PC-9 (cell line): ENCODE measurements at regions not wholly inside any gene's neighbourhood (a gene's known extent, or its start where the extent isn't known, plus 50 kb on each side); places are given as distances from the start of the nearest gene placed in this dataset.

Experiments
- BruUV-seq: library from RNA; stranded (reverse); fragments of 400-500 nt; replicated peaks from 2 replicates; lab custom pipeline; 2021; lab: Mats Ljungman, UMichigan
- CTCF ChIA-PET: fragments of 300-600 bp; sonication (Branson Sonifier 250); formaldehyde crosslinking; loops from one replicate; lab custom pipeline; 2022; ENCODE audit warnings: antibody characterized with exemption; lab: Charles Lee
- POLR2A ChIA-PET: fragments of 300-600 bp; sonication (Branson Sonifier 250); formaldehyde crosslinking; loops from one replicate; lab custom pipeline; 2022; ENCODE audit warnings: antibody characterized with exemption; ENCODE audit not compliant: unreplicated experiment; lab: Charles Lee
- DNase-seq, 2 experiments: peaks; one replicate each; pipeline versions ENCODE4 v3.0.0 to v3.0.0-alpha.2; 2015 to 2022; ENCODE audit warnings: mixed read lengths in 1 of 2
- H2AFZ ChIP-seq: fragments of 200-600 bp; sonication (generic); 2 replicates; pipeline ENCODE4 v1.8.1; 2017; ENCODE audit warnings: antibody characterized with exemption
- H3F3A ChIP-seq: fragments of 200-600 bp; sonication (generic); 2 replicates; pipeline ENCODE4 v1.8.1; 2017; ENCODE audit warnings: antibody characterized with exemption, mild to moderate bottlenecking, low read depth; ENCODE audit not compliant: insufficient read depth
- H3K27ac ChIP-seq: fragments of 200-600 bp; sonication (generic); 2 replicates; pipeline ENCODE4 v1.6.1; 2016; ENCODE audit warnings: mixed run types
- H3K27me3 ChIP-seq: fragments of 200-600 bp; sonication (generic); 2 replicates; pipeline ENCODE4 v1.6.1; 2016; ENCODE audit warnings: low read depth, mixed run types; ENCODE audit not compliant: insufficient read depth
- H3K36me3 ChIP-seq: fragments of 200-600 bp; sonication (generic); 2 replicates; pipeline ENCODE4 v1.6.1; 2016; ENCODE audit warnings: low read depth, mixed run types
- H3K4me1 ChIP-seq: fragments of 200-600 bp; sonication (generic); replicated peaks from 2 replicates; pipeline ENCODE4 v1.6.1; 2016; ENCODE audit warnings: mixed run types; ENCODE audit not compliant: insufficient read depth
- H3K4me2 ChIP-seq: fragments of 200-600 bp; sonication (generic); 2 replicates; pipeline ENCODE4 v1.6.1; 2017; ENCODE audit warnings: mixed run types
- H3K4me3 ChIP-seq: fragments of 200-600 bp; sonication (generic); 2 replicates; pipeline ENCODE4 v1.6.1; 2016; ENCODE audit warnings: mixed run types
- H3K79me2 ChIP-seq: fragments of 200-600 bp; sonication (generic); 2 replicates; pipeline ENCODE4 v1.6.1; 2017; ENCODE audit warnings: low read depth, mixed run types
- H3K9me2 ChIP-seq: fragments of 200-600 bp; sonication (generic); 2 replicates; pipeline ENCODE4 v1.8.1; 2017; ENCODE audit warnings: mild to moderate bottlenecking; ENCODE audit not compliant: insufficient read depth
- H3K9me3 ChIP-seq: fragments of 200-600 bp; sonication (generic); 2 replicates; pipeline ENCODE4 v1.8.1; 2016; ENCODE audit warnings: low read depth; ENCODE audit not compliant: insufficient read depth
- H4K20me1 ChIP-seq: fragments of 200-600 bp; sonication (generic); 2 replicates; pipeline ENCODE4 v1.8.1; 2017; ENCODE audit not compliant: insufficient read depth
- CTCF ChIP-seq: fragments of 200-600 bp; sonication (generic); conservative IDR thresholded peaks from 2 replicates; pipeline ENCODE4 v1.6.1; 2017; ENCODE audit warnings: mixed run types, antibody characterized with exemption, mild to moderate bottlenecking, moderate library complexity
- EZH2 ChIP-seq: fragments of 200-600 bp; sonication (generic); IDR thresholded peaks from 2 replicates; pipeline ENCODE4 v1.8.0; 2017; ENCODE audit warnings: antibody characterized with exemption, low read depth
- intact Hi-C: fragments of 100-400 bp; cut with micrococcal nuclease; formaldehyde crosslinking; loops from one replicate; pipeline ENCODE4 v1.10.0; 2022; ENCODE audit not compliant: unreplicated experiment

- ChIA-PET POLR2A (no interaction called here), CTCF (no interaction called here)
- BruUV-seq: no TSS peak
- no peaks in the 10 kb centered on the region for H3F3A ChIP-seq
- no peak for DNase-seq
- no peak overlapping the region for H3K4me2 ChIP-seq
- H3K4me3 ChIP-seq: no peak overlapping the region
- no peak overlapping the region for H3K27ac ChIP-seq
- H3K79me2 ChIP-seq: no peaks in the 10 kb centered on the region
- intact Hi-C loops: no loop called here
- H3K36me3 ChIP-seq: no peaks in the 10 kb centered on the region
- TF ChIP-seq CTCF: no peak
- H2AFZ ChIP-seq: no peak overlapping the region
- no peaks in the 10 kb centered on the region for H4K20me1 ChIP-seq
- H3K9me3 ChIP-seq: no peaks in the 10 kb centered on the region
- H3K4me1 ChIP-seq: no peaks in the 10 kb centered on the region
- no peaks in the 10 kb centered on the region for H3K9me2 ChIP-seq
- H3K27me3 ChIP-seq: peaks cover 15% of the 10 kb centered on the region
These were observed 140.4 kb downstream of the PMP22 start for GRCh38 chr17:15124746-15125145.

GRCh38 chr17:15124264-15124595 is 140.9 kb downstream of the PMP22 start:
- ChIA-PET POLR2A (no interaction called here), CTCF (no interaction called here)
- no peaks in the 10 kb centered on the region for H3K36me3 ChIP-seq
- TF ChIP-seq EZH2: no peak
- H3K27me3 ChIP-seq: peaks cover 15% of the 10 kb centered on the region
- H3K9me3 ChIP-seq: no peaks in the 10 kb centered on the region
- BruUV-seq: no TSS peak
- intact Hi-C loops: no loop called here
- DNase-seq: no peak
- H3K79me2 ChIP-seq: no peaks in the 10 kb centered on the region
- no peak overlapping the region for H3K4me2 ChIP-seq
- H3K27ac ChIP-seq: no peak overlapping the region
- H3K9me2 ChIP-seq: no peaks in the 10 kb centered on the region
- H3F3A ChIP-seq: no peaks in the 10 kb centered on the region
- H3K4me1 ChIP-seq: no peaks in the 10 kb centered on the region
- no peak overlapping the region for H2AFZ ChIP-seq
- no peaks in the 10 kb centered on the region for H4K20me1 ChIP-seq
- H3K4me3 ChIP-seq: no peak overlapping the region

GRCh38 chr17:15123593-15124263 is 141.4 kb downstream of the PMP22 start:
- H3K9me2 ChIP-seq: no peaks in the 10 kb centered on the region
- no peaks in the 10 kb centered on the region for H4K20me1 ChIP-seq
- POLR2A ChIA-PET: no interaction called here

More at GRCh38 chr17:15123593-15124263, 141.4 kb downstream of the PMP22 start:
- no peak for TF ChIP-seq CTCF
- no peak for TF ChIP-seq EZH2
- peaks cover 15% of the 10 kb centered on the region for H3K27me3 ChIP-seq
- no peak overlapping the region for H3K4me3 ChIP-seq
- intact Hi-C loops: no loop called here
- H3K79me2 ChIP-seq: no peaks in the 10 kb centered on the region
- CTCF ChIA-PET: no interaction called here
- no peaks in the 10 kb centered on the region for H3K9me3 ChIP-seq
- no peaks in the 10 kb centered on the region for H3F3A ChIP-seq
- no peaks in the 10 kb centered on the region for H3K36me3 ChIP-seq
- no peak for DNase-seq
- no TSS peak for BruUV-seq
- no peak overlapping the region for H3K27ac ChIP-seq
- H3K4me1 ChIP-seq: no peaks in the 10 kb centered on the region
- H2AFZ ChIP-seq: no peak overlapping the region
- H3K4me2 ChIP-seq: no peak overlapping the region
